Panc1 (cell line): ENCODE measurements at regions not wholly inside any gene's neighbourhood (a gene's known extent, or its start where the extent isn't known, plus 50 kb on each side); places are given as distances from the start of the nearest gene placed in this dataset.

Source experiments
- ATAC-seq: fragments of 200-7000 bp; cut with Tn5 transposase; 2 replicates; pipeline ENCODE4 v1.9.1; 2020; ENCODE audit warnings: mild to moderate bottlenecking, moderate library complexity
- BruUV-seq: library from RNA; stranded (reverse); fragments of 400-500 nt; replicated peaks from 2 replicates; lab custom pipeline; 2021; lab: Mats Ljungman, UMichigan
- CTCF ChIA-PET: fragments of 300-600 bp; sonication (Branson Sonifier 250); formaldehyde crosslinking; loops from one replicate; lab custom pipeline; 2022; ENCODE audit warnings: antibody characterized with exemption; lab: Charles Lee
- POLR2A ChIA-PET: fragments of 300-600 bp; sonication (Branson Sonifier 250); formaldehyde crosslinking; loops from one replicate; lab custom pipeline; 2022; ENCODE audit warnings: antibody characterized with exemption; lab: Charles Lee
- DNase-seq: peaks from one replicate; pipeline ENCODE4 v3.0.0-alpha.2; 2010; ENCODE audit warnings: low read depth, low spot score
- H3K27ac ChIP-seq: 2 replicates; pipeline ENCODE4 v1.5.1; 2011; ENCODE audit warnings: mild to moderate bottlenecking, low read length, inconsistent platforms
- H3K27me3 ChIP-seq: fragments of 200-500 bp; sonication (Bioruptor generic); 2 replicates; pipeline ENCODE4 v1.6.0; 2014; ENCODE audit warnings: low read length, inconsistent platforms; ENCODE audit not compliant: control insufficient read depth, insufficient read depth
- H3K36me3 ChIP-seq: fragments of 200-500 bp; sonication (Bioruptor generic); 2 replicates; pipeline ENCODE4 v1.5.1; 2014; ENCODE audit warnings: inconsistent platforms, mild to moderate bottlenecking, low read length, moderate library complexity; ENCODE audit not compliant: control insufficient read depth, insufficient read depth
- H3K4me1 ChIP-seq: 2 replicates; pipeline ENCODE4 v1.5.1; 2011; ENCODE audit warnings: inconsistent platforms, mild to moderate bottlenecking, low read length, moderate library complexity; ENCODE audit not compliant: control insufficient read depth, insufficient read depth
- H3K4me3 ChIP-seq, 2 experiments: 2 replicates each; pipeline ENCODE4 v1.5.1; 2011 to 2012; ENCODE audit warnings: low read depth in 2 of 2, low read length in 2 of 2, mild to moderate bottlenecking in 2 of 2, inconsistent platforms in 1 of 2, moderate library complexity in 1 of 2
- H3K9me3 ChIP-seq: fragments of 200-500 bp; sonication (Bioruptor generic); 2 replicates; pipeline ENCODE4 v1.5.1; 2014; ENCODE audit warnings: low read depth, mild to moderate bottlenecking, inconsistent platforms, low read length, moderate library complexity; ENCODE audit not compliant: control insufficient read depth, insufficient read depth
- POLR2AphosphoS5 ChIP-seq: IDR thresholded peaks from 2 replicates; pipeline ENCODE4 v1.6.1; 2012; ENCODE audit warnings: mild to moderate bottlenecking, low read depth, low read length, moderate library complexity
- SIN3A ChIP-seq: IDR thresholded peaks from 2 replicates; pipeline ENCODE4 v1.6.1; 2012; ENCODE audit warnings: low read depth, mild to moderate bottlenecking, low read length, moderate library complexity, borderline replicate concordance; ENCODE audit not compliant: insufficient read depth
- TCF7L2 ChIP-seq: IDR thresholded peaks from 2 replicates; pipeline ENCODE4 v1.6.1; 2011; ENCODE audit warnings: mild to moderate bottlenecking, low read depth, low read length, inconsistent platforms
- in situ Hi-C: cut with HindIII; loops from 2 replicates; pipeline ENCODE4 v1.10.0; 2016; ENCODE audit warnings: low sequenced_read_pairs, low pct_unique_long_range_greater_than_20kb
- intact Hi-C: fragments of 100-400 bp; cut with micrococcal nuclease; formaldehyde crosslinking; loops from one replicate; pipeline ENCODE4 v1.10.0; 2022; ENCODE audit not compliant: unreplicated experiment
- TF ChIP-seq, protein P1 (sequence below), 2 experiments: IDR thresholded peaks; 2 replicates each; pipeline ENCODE4 v1.6.1; 2011 to 2012; ENCODE audit warnings: low read depth in 2 of 2, control low read depth in 1 of 2, low read length in 1 of 2, mild to moderate bottlenecking in 1 of 2, moderate library complexity in 1 of 2; ENCODE audit not compliant: insufficient read depth in 1 of 2
- TF ChIP-seq, protein P2 (sequence below): fragments of 450-650 bp; IDR thresholded peaks from 2 replicates; pipeline ENCODE4 v1.5.1; 2017; ENCODE audit warnings: mild to moderate bottlenecking

DNA sequence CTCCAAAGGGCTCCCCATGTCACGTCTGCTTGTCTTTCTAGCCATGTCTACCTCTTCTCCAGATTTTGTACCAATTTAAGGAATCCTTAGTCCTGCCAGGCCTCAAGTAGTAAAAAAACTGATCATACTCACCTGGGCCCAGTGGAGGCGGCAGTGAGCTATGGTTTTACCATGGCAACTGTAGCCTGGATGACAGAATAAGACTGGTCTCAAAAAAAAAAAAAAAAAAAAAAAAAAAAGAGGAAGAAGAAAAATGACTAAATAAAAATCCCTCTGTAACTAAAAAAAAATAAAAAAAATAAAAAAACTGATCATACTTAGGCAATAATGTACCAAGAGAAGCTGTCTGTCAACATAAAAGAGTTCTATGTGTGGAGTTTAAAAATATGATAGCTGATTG lies 221.6 kb downstream of the NR4A2 start:
- ATAC-seq = no peak
- in situ Hi-C loops = no loop called here

GRCh38 chr2:156099382-156099781 lies 233.1 kb downstream of the NR4A2 start:
- Histone ChIP-seq H3K36me3 (no peaks in the 10 kb centered on the region), H3K4me1 (no peaks in the 10 kb centered on the region), H3K4me3 (no peak overlapping the region), H3K9me3 (no peaks in the 10 kb centered on the region), H3K27ac (no peak overlapping the region), H3K27me3 (no peaks in the 10 kb centered on the region)
- BruUV-seq = no TSS peak
- ChIA-PET CTCF (no interaction called here), POLR2A (no interaction called here)
- intact Hi-C loops (no loop called here), in situ Hi-C loops (no loop called here)
- DNase-seq (no peak), ATAC-seq (no peak)
- TF ChIP-seq POLR2AphosphoS5 (no peak), TCF7L2 (no peak), SIN3A (no peak)
- TF ChIP-seq, protein P1, sequence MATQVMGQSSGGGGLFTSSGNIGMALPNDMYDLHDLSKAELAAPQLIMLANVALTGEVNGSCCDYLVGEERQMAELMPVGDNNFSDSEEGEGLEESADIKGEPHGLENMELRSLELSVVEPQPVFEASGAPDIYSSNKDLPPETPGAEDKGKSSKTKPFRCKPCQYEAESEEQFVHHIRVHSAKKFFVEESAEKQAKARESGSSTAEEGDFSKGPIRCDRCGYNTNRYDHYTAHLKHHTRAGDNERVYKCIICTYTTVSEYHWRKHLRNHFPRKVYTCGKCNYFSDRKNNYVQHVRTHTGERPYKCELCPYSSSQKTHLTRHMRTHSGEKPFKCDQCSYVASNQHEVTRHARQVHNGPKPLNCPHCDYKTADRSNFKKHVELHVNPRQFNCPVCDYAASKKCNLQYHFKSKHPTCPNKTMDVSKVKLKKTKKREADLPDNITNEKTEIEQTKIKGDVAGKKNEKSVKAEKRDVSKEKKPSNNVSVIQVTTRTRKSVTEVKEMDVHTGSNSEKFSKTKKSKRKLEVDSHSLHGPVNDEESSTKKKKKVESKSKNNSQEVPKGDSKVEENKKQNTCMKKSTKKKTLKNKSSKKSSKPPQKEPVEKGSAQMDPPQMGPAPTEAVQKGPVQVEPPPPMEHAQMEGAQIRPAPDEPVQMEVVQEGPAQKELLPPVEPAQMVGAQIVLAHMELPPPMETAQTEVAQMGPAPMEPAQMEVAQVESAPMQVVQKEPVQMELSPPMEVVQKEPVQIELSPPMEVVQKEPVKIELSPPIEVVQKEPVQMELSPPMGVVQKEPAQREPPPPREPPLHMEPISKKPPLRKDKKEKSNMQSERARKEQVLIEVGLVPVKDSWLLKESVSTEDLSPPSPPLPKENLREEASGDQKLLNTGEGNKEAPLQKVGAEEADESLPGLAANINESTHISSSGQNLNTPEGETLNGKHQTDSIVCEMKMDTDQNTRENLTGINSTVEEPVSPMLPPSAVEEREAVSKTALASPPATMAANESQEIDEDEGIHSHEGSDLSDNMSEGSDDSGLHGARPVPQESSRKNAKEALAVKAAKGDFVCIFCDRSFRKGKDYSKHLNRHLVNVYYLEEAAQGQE (IDR thresholded peaks at IDR 0.05; ENCODE audit: insufficient read depth in 1 of 2, low read depth in 2 of 2, low read length in 1 of 2) = no peak
- TF ChIP-seq, protein P2, sequence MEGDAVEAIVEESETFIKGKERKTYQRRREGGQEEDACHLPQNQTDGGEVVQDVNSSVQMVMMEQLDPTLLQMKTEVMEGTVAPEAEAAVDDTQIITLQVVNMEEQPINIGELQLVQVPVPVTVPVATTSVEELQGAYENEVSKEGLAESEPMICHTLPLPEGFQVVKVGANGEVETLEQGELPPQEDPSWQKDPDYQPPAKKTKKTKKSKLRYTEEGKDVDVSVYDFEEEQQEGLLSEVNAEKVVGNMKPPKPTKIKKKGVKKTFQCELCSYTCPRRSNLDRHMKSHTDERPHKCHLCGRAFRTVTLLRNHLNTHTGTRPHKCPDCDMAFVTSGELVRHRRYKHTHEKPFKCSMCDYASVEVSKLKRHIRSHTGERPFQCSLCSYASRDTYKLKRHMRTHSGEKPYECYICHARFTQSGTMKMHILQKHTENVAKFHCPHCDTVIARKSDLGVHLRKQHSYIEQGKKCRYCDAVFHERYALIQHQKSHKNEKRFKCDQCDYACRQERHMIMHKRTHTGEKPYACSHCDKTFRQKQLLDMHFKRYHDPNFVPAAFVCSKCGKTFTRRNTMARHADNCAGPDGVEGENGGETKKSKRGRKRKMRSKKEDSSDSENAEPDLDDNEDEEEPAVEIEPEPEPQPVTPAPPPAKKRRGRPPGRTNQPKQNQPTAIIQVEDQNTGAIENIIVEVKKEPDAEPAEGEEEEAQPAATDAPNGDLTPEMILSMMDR = no peak

More for the DNA sequence above, 221.6 kb downstream of the NR4A2 start:
- no peak for DNase-seq
- POLR2A ChIA-PET = no interaction called here
- H3K9me3 ChIP-seq = no peaks in the 10 kb centered on the region
- no peaks in the 10 kb centered on the region for H3K36me3 ChIP-seq
- H3K27me3 ChIP-seq = no peaks in the 10 kb centered on the region
- no TSS peak for BruUV-seq
- intact Hi-C loops = no loop called here
- CTCF ChIA-PET = no interaction called here
- H3K27ac ChIP-seq = no peak overlapping the region
- no peak overlapping the region for H3K4me3 ChIP-seq
- TF ChIP-seq SIN3A = no peak
- TF ChIP-seq, protein P2 = no peak
- TF ChIP-seq, protein P1 (IDR thresholded peaks at IDR 0.05; ENCODE audit: insufficient read depth in 1 of 2, low read depth in 2 of 2, low read length in 1 of 2) = no peak
- TF ChIP-seq POLR2AphosphoS5 = no peak
- no peak for TF ChIP-seq TCF7L2
- no peaks in the 10 kb centered on the region for H3K4me1 ChIP-seq
